ENCODE measurements at regions not wholly inside any gene's neighbourhood (a gene's known extent, or its start where the extent isn't known, plus 50 kb on each side); places are given as distances from the start of the nearest gene placed in this dataset.

- TF ChIP-seq POLR2A (IDR thresholded peaks at IDR 0.05; ENCODE audit: low read depth, low read length) = no peak
- no peak for TF ChIP-seq CTCF (IDR thresholded peaks at IDR 0.05; ENCODE audit: extremely low read depth in 1 of 2, insufficient read depth in 1 of 2, low read depth in 1 of 2, low read length in 2 of 2)
- no peak for TF ChIP-seq EZH2 (IDR thresholded peaks at IDR 0.05; ENCODE audit: borderline replicate concordance, low read depth, low read length, severe bottlenecking)
- TF ChIP-seq POLR2AphosphoS5 (IDR thresholded peaks at IDR 0.05; ENCODE audit: insufficient read depth, low read depth, low read length) = no peak
- TF ChIP-seq MYC (IDR thresholded peaks at IDR 0.05; ENCODE audit: low read depth, low read length) = no peak
Observed at GRCh38 chr10:33027088-33027487, 69.1 kb upstream of the ITGB1 start.

All from endothelial cell of umbilical vein (primary cell).